HG02885 (cell line): ENCODE measurements at regions not wholly inside any gene's neighbourhood (a gene's known extent, or its start where the extent isn't known, plus 50 kb on each side); places are given as distances from the start of the nearest gene placed in this dataset.
"Not testable (repeated sequence)": the region's sequence is repeated elsewhere in the genome, so short reads cannot be mapped to it uniquely, and the experiment has no call there.

Experiments used
- ATAC-seq: cut with Tn5 transposase; IDR thresholded peaks from one replicate; pipeline ENCODE4 v1.9.1; 2021; ENCODE audit warnings: mild to moderate bottlenecking; ENCODE audit not compliant: unreplicated experiment, poor library complexity

GRCh38 chr2:198659096-198659870 is 798.5 kb downstream of the SATB2 start:
- no peak for ATAC-seq

GRCh38 chr2:198657512-198658121 is 800.1 kb downstream of the SATB2 start:
- no peak for ATAC-seq

GRCh38 chr2:198656869-198657268 is 800.9 kb downstream of the SATB2 start:
- ATAC-seq = no peak

GRCh38 chr2:198654646-198655045 is 803.1 kb downstream of the SATB2 start:
- no peak for ATAC-seq

- ATAC-seq = no peak
Observed at GRCh38 chr2:198653311-198653710, 804.4 kb downstream of the SATB2 start.

- no peak for ATAC-seq
Observed at GRCh38 chr2:198652461-198652860, 805.3 kb downstream of the SATB2 start.

- ATAC-seq = no peak
Observed at GRCh38 chr2:198645816-198646215, 811.9 kb downstream of the SATB2 start.

GRCh38 chr2:198641161-198641560 is 816.6 kb downstream of the SATB2 start:
- no peak for ATAC-seq

- no peak for ATAC-seq
Observed at GRCh38 chr2:198640463-198640862, 817.3 kb downstream of the SATB2 start.

- no peak for ATAC-seq
Observed at GRCh38 chr2:198639580-198639979, 818.2 kb downstream of the SATB2 start.

- ATAC-seq = no peak
Observed at GRCh38 chr2:198638577-198638976, 819.2 kb downstream of the SATB2 start.

- ATAC-seq = no peak
Observed at GRCh38 chr2:198630384-198630783, 826.0 kb downstream of the PLCL1 start.

- no peak for ATAC-seq
Observed at GRCh38 chr2:198628596-198628995, 824.2 kb downstream of the PLCL1 start.

- no peak for ATAC-seq
Observed at GRCh38 chr2:198622986-198623730, 818.8 kb downstream of the PLCL1 start.

GRCh38 chr2:198615972-198616371 is 811.6 kb downstream of the PLCL1 start:
- ATAC-seq = peak; percentile 59

GRCh38 chr2:198611201-198611600 is 806.8 kb downstream of the PLCL1 start:
- no peak for ATAC-seq

GRCh38 chr2:198604599-198604998 is 800.2 kb downstream of the PLCL1 start:
- no peak for ATAC-seq

GRCh38 chr2:198602986-198603385 is 798.6 kb downstream of the PLCL1 start:
- not testable (repeated sequence) for ATAC-seq

GRCh38 chr2:198597648-198598047 is 793.3 kb downstream of the PLCL1 start:
- ATAC-seq = no peak

GRCh38 chr2:198596985-198597384 is 792.6 kb downstream of the PLCL1 start:
- ATAC-seq = no peak

- no peak for ATAC-seq
Observed at GRCh38 chr2:198595721-198596120, 791.3 kb downstream of the PLCL1 start.
